ENCODE measurements at regions not wholly inside any gene's neighbourhood (a gene's known extent, or its start where the extent isn't known, plus 50 kb on each side); places are given as distances from the start of the nearest gene placed in this dataset.

GRCh38 chr4:23149815-23150214 lies 457.1 kb downstream of the GBA3 start:
- TF ChIP-seq POLR2A (IDR thresholded peaks at IDR 0.05; ENCODE audit: low read depth, low read length) (no peak), TAF1 (IDR thresholded peaks at IDR 0.05; ENCODE audit: low read depth, low read length) (no peak), PAX5 (IDR thresholded peaks at IDR 0.05; ENCODE audit: insufficient read depth, low read length, severe bottlenecking) (no peak), POLR2AphosphoS5 (IDR thresholded peaks at IDR 0.05; ENCODE audit: low read depth, low read length) (no peak), POU2F2 (IDR thresholded peaks at IDR 0.05; ENCODE audit: low read depth, low read length) (no peak), SPI1 (IDR thresholded peaks at IDR 0.05; ENCODE audit: low read depth, low read length) (no peak)

Measured in GM12891 (cell line).